DOHH2 (cell line): ENCODE measurements at regions not wholly inside any gene's neighbourhood (a gene's known extent, or its start where the extent isn't known, plus 50 kb on each side); places are given as distances from the start of the nearest gene placed in this dataset.

Experiments used
- H3F3A ChIP-seq: fragments of 200-600 bp; sonication (generic), shearing (Covaris generic); 2 replicates; pipeline ENCODE4 v1.6.0; 2016; ENCODE audit warnings: antibody characterized with exemption, mild to moderate bottlenecking; ENCODE audit not compliant: control insufficient read depth, insufficient read depth
- H3K27ac ChIP-seq: fragments of 200-600 bp; sonication (generic); 2 replicates; pipeline ENCODE4 v1.5.1; 2014; ENCODE audit warnings: low read depth, mild to moderate bottlenecking, low read length, moderate library complexity
- H3K27me3 ChIP-seq: fragments of 200-600 bp; sonication (generic); 2 replicates; pipeline ENCODE4 v1.6.1; 2014; ENCODE audit warnings: mild to moderate bottlenecking, low read length, mixed read lengths; ENCODE audit not compliant: control insufficient read depth
- H3K36me3 ChIP-seq: fragments of 200-600 bp; sonication (generic); 2 replicates; pipeline ENCODE4 v1.6.1; 2014; ENCODE audit warnings: mild to moderate bottlenecking, low read length, moderate library complexity, mixed read lengths; ENCODE audit not compliant: control insufficient read depth
- H3K4me1 ChIP-seq: fragments of 200-600 bp; sonication (generic); 2 replicates; pipeline ENCODE4 v1.6.1; 2014; ENCODE audit warnings: mild to moderate bottlenecking, low read length, mixed read lengths; ENCODE audit not compliant: control insufficient read depth
- H3K4me2 ChIP-seq: fragments of 200-600 bp; sonication (generic); 2 replicates; pipeline ENCODE4 v1.6.0; 2014; ENCODE audit warnings: mild to moderate bottlenecking, low read length, moderate library complexity
- H3K4me3 ChIP-seq: fragments of 200-600 bp; sonication (generic); 2 replicates; pipeline ENCODE4 v1.5.1; 2014; ENCODE audit warnings: mild to moderate bottlenecking, low read length, mixed read lengths
- H3K79me2 ChIP-seq: fragments of 200-600 bp; sonication (generic); 2 replicates; pipeline ENCODE4 v1.6.1; 2014; ENCODE audit warnings: mild to moderate bottlenecking, low read length, mixed read lengths; ENCODE audit not compliant: control insufficient read depth
- H3K9me2 ChIP-seq: fragments of 200-600 bp; sonication (generic); replicated peaks from 2 replicates; pipeline ENCODE4 v1.6.1; 2014; ENCODE audit warnings: mild to moderate bottlenecking, low read length, mixed read lengths; ENCODE audit not compliant: control insufficient read depth
- H3K9me3 ChIP-seq: fragments of 200-600 bp; sonication (generic); 2 replicates; pipeline ENCODE4 v1.6.1; 2014; ENCODE audit warnings: antibody characterized with exemption, low read length, mixed read lengths; ENCODE audit not compliant: control insufficient read depth, insufficient read depth
- H4K20me1 ChIP-seq: fragments of 200-600 bp; sonication (generic); 2 replicates; pipeline ENCODE4 v1.6.0; 2014; ENCODE audit warnings: low read depth, mild to moderate bottlenecking, antibody characterized with exemption, low read length, moderate library complexity; ENCODE audit not compliant: control insufficient read depth, insufficient read depth
- CTCF ChIP-seq: fragments of 200-600 bp; sonication (generic); IDR thresholded peaks from one replicate; pipeline ENCODE4 v1.5.1; 2014; ENCODE audit warnings: antibody characterized with exemption, mild to moderate bottlenecking, low read depth, low read length; ENCODE audit not compliant: poor library complexity, severe bottlenecking
- EZH2phosphoT487 ChIP-seq: fragments of 200-600 bp; sonication (generic); IDR thresholded peaks from 2 replicates; pipeline ENCODE4 v1.6.1; 2017; ENCODE audit warnings: borderline replicate concordance, mild to moderate bottlenecking, antibody characterized with exemption, low read length, moderate library complexity, mixed read lengths

DNA sequence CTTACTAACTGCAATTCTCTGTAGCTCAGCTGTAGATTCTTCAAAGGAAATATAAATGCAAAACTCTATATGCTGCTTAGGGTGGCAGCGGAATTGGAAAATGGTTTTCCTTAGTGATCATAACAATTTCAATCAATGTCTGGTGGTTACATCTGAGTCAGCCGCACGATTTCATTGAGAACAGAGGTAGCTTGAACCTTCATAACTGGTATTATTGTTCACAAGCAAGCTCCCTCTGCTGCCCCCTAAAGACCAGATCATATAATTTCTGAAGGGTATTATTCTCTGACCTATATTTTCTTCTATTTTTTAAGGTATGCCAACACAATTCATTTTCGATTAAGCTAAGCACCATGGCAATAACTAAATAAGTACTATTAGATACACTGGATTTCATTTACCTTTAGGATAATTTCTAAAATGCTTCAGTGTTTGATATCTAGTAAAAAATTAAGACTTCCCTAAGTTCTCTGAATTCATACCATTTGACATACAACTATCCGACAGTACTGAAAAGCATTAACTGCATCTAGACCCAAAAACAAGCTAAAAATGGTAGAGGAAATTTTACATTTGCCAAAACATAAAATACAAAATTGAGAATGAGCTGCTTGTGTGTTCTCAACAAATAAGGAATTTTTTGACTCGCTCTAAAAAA is 181.1 kb upstream of the SPEF2 start:
- no peak overlapping the region for H3K27ac ChIP-seq
- no peak overlapping the region for H3K4me3 ChIP-seq
- no peaks in the 10 kb centered on the region for H4K20me1 ChIP-seq
- H3K4me2 ChIP-seq: no peak overlapping the region
- no peaks in the 10 kb centered on the region for H3K36me3 ChIP-seq
- no peaks in the 10 kb centered on the region for H3K9me2 ChIP-seq
- no peaks in the 10 kb centered on the region for H3F3A ChIP-seq
- no peaks in the 10 kb centered on the region for H3K79me2 ChIP-seq
- TF ChIP-seq CTCF (peak; percentile 60), EZH2phosphoT487 (no peak)
- no peaks in the 10 kb centered on the region for H3K4me1 ChIP-seq
- 0 out of 2 replicates have a peak, but pooled peaks cover 2% of the 10 kb centered on the region for H3K27me3 ChIP-seq
- no peaks in the 10 kb centered on the region for H3K9me3 ChIP-seq

DNA sequence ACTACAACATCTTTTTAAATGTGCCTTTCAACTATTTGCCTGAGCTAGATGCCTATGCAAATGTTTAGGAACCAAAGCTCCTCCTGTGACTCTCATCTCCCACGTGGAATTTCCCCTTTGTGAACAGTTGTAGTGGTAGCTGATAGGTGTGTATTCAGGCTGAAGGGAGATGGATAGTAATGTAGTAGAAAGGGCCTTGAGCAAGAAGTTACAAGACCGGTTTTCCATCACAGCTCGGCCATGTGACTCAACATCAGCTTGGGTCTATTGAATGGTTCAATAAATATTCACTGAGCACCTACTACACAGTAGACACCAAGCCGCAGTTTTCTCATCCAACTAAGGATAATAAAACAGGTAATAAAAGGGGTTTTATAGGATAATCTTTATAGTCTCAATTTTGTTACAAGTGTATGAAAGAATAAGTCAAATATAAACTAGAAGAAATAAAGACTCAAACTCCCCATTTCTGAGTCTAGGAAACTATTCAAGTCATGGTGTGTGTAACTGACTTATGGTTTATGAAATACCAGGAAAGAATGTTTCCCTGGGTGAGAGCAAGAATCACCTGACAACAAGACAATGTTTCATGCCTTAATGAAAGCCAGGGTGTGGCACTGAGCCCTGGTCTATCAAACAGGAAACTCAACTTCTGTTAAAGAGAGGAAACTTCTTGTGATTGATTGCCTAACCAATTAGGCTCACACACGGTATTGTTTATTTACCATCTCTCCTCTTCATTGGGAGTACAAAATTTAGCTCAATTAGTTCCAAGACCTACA is 187.1 kb upstream of the SPEF2 start:
- no peak overlapping the region for H3K27ac ChIP-seq
- TF ChIP-seq CTCF (no peak), EZH2phosphoT487 (no peak)
- H3K4me3 ChIP-seq: no peak overlapping the region
- no peaks in the 10 kb centered on the region for H3F3A ChIP-seq
- no peaks in the 10 kb centered on the region for H3K27me3 ChIP-seq
- no peak overlapping the region for H3K4me2 ChIP-seq
- no peaks in the 10 kb centered on the region for H3K9me3 ChIP-seq
- no peaks in the 10 kb centered on the region for H3K79me2 ChIP-seq
- no peaks in the 10 kb centered on the region for H3K4me1 ChIP-seq
- H3K36me3 ChIP-seq: no peaks in the 10 kb centered on the region
- no peaks in the 10 kb centered on the region for H3K9me2 ChIP-seq
- H4K20me1 ChIP-seq: no peaks in the 10 kb centered on the region

- H3K27me3 ChIP-seq: no peaks in the 10 kb centered on the region
- no peaks in the 10 kb centered on the region for H4K20me1 ChIP-seq
- H3K4me2 ChIP-seq: no peak overlapping the region
- H3K9me2 ChIP-seq: no peaks in the 10 kb centered on the region
- H3K4me3 ChIP-seq: no peak overlapping the region
- no peaks in the 10 kb centered on the region for H3K36me3 ChIP-seq
- no peaks in the 10 kb centered on the region for H3K4me1 ChIP-seq
- H3K79me2 ChIP-seq: no peaks in the 10 kb centered on the region
- no peak overlapping the region for H3K27ac ChIP-seq
- TF ChIP-seq EZH2phosphoT487 (no peak), CTCF (no peak)
- H3F3A ChIP-seq: no peaks in the 10 kb centered on the region
- H3K9me3 ChIP-seq: no peaks in the 10 kb centered on the region
Measured at GRCh38 chr5:35420200-35420599, 189.9 kb upstream of the PRLR start.
